GF-D8 (cell line): ENCODE measurements at regions not wholly inside any gene's neighbourhood (a gene's known extent, or its start where the extent isn't known, plus 50 kb on each side); places are given as distances from the start of the nearest gene placed in this dataset.
"Not testable (repeated sequence)": the region's sequence is repeated elsewhere in the genome, so short reads cannot be mapped to it uniquely, and the experiment has no call there.

Experiments
- DNase-seq: peaks from one replicate; lab custom pipeline; 2025; lab: John Stamatoyannopoulos, UW

GRCh38 chr5:163789870-163790269, 284.5 kb downstream of the MAT2B start:
- DNase-seq = no peak

DNA sequence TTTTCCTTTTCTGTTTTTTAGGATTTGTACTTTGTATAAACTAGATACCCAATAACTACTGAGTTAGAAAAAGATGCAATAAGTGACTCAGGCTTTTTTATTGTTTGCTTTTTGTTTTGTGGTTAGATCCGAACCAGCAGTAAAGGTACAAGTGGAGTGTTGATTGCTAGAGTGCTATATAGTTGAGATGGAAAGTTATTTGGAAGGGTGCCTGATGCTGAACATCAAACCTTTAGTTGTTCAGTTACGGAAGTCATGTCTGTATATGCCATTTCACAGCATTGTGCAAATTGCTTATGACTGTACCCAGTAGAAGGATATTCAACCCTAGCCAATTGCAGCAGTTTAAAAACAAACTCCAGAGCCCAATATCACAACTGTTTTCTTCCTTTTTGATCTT, 285.1 kb downstream of the MAT2B start:
- DNase-seq = no peak

DNA sequence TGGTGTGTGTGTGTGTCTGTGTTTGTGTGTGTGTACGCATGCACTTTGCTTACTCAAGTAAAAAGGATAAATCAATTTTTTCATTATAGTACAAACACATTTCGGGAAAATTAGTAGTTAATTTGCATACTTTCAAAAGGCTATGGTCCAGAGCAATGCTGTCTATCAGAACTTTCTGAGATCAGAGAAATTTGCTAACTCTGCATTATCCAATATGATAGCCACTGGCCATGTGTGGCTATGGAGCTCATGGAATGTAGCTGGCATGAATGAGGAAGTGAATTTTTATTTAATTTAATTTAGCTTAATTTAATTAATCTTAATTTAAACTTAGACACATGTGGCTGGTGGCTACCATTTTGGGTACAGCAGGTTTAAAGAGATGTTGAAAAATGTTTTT, 289.6 kb downstream of the MAT2B start:
- DNase-seq = no peak

DNA sequence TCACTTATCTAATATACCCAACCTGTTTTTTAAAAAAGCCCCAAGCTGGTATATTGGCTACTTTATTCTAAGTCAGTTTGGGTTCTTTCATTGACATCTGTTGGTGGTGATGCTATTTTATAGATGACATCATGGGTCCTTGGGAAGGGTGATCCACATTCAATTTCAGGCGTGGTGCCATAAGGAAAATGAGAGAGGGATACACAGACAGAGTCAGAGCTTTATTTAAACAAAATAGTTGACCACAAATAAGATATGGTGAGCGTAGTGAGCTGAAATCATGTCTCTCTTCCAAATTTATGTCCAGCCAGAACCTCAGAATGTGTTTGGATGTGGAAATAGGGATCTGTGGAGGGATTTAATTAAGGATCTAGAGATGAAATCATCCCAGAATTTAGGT, 302.4 kb downstream of the MAT2B start:
- no peak for DNase-seq

- no peak for DNase-seq
These were observed 304.1 kb downstream of the MAT2B start for GRCh38 chr5:163809473-163809872.

GRCh38 chr5:163813900-163814299, 308.5 kb downstream of the MAT2B start:
- no peak for DNase-seq

DNA sequence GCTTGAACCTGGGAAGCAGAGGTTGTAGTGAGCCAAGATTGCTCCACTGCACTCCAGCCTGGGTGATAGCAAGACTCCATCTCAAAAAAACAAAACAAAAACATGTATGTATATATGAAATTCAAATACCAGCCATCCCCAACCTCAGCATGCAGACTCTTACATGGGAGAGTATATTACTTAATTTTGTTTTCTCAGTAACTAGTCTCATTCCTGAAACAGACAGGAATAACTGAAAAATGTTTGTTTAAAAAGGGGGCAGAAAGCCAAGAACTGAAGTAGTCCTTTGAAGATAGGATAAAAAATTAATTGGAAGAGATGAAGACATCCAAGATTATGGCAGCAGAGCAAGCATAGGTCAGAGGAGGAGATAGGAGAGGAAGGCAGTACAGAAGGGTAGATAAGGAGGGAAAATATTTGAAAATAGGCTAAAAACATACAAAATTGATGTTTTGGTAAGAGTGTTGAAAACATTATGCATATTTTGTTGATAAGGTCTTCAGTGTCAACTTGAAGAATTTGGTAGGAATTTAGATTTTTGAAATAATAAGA, 309.9 kb downstream of the MAT2B start:
- no peak for DNase-seq

DNA sequence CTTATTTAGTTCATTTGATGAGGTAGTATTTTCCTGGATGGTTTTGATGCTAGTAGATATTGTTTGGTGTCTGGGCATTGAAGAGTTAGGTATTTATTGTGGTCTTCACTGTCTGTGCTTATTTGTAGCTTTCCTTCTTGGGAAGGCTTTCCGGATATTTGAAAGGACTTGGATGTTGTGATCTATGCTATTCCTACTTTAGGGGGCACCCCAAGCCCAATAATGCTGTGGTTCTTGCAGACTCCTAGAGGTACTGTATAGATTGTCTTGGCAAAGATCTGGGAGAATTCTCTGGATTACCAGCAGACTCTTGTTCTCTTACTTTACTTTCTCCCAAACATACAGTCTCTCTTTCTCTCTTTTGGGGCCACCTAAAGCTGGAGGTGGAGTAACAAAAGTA, 315.7 kb downstream of the MAT2B start:
- peak; percentile 4 for DNase-seq

DNA sequence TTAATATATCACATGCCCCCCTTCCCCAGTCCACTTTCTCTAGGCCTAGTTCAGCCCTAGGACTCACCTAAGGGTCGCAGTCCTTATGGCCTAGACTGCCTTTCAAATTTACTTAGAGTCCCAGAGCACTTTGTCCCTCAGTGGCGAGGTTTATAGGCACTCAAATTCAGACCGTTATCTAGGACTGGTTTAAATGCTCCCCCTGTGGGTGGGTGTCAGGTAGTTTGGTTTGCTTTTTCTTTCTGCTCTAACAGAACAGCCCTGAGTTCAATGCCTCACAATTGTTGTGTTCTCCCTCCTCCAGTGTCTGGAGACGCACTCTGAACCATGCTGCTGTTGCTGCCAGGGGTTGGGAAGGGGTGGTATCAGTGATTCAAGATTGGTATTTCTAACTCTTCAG, 317.1 kb downstream of the MAT2B start:
- DNase-seq = no peak

- no peak for DNase-seq
These were observed 320.2 kb downstream of the MAT2B start for GRCh38 chr5:163825661-163826060.

DNA sequence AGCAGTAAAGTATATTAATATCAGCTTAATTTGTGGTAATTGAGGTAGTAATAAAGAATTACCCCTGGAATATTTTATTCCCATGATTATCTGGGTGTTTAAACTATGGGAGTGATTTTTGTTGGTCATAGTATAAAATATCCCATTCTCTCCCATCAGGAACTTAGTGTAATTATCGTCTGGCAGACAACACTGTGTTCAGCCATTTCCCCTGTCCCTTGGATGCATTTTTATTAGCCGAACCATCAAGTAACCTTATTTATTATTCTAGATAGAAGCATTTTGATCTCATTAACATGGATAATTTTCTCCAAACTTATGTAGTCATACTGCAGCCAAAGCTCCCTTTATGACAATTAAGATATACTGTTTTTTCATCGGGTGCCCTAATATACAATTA, 320.8 kb downstream of the MAT2B start:
- no peak for DNase-seq

DNA sequence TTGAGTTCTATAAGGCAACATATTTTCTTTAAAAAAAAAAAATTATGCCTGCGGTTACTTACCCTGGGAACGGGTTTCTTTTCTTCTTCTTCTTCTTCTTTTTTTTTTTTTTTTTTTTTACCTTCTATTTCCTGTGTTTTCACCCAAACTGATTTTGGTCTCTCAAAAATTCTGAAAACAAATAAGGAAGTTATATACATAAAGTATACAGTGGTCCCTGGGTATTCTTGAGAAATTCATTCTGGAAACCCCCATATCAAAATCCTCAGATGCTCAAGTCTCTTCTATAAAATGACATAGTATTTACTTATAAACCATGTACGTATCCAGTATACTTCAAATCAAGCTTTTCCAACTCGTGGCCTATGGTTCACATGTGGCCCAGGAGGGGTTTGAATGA, 326.7 kb downstream of the MAT2B start:
- DNase-seq = no peak

DNA sequence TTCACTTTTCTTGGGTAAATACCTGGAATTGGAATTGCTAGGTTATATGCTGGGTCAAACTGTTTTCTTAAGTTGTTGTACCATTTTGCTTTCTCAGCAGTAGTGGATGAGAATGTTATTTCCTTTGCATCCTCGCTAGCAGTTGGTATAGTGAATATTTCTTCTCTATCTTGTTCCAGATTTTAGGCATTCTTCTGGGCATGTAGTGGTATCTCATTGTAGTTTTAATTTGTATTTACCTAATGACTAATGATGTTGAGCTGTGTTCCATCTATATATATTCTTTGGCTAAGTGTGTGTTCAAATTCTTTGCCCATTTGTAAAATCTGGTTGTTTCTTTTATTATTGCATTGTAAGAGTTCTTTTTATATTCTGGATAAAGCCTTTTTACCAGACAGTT, 333.3 kb downstream of the MAT2B start:
- no peak for DNase-seq

DNA sequence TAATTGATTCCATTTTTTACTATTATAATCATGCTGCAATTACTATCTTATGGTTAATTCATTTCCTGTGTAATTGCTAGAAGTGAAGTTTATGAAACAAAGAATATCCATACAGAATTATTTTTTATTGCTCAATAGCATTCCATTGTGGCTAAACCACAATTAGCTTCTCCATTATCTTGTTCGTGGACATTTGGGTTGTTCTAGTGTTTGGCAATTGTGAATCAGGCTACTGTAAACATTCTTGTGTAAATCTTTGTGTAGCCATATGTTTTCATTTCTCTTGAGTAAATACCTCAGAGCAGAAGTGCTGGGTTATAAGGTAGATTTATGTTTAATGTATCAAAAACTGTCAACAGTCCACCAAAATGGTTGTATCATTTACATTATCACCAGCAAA, 341.1 kb downstream of the MAT2B start:
- no peak for DNase-seq

GRCh38 chr5:163855754-163856153, 350.3 kb downstream of the MAT2B start:
- no peak for DNase-seq

GRCh38 chr5:163861670-163862069, 356.3 kb downstream of the MAT2B start:
- DNase-seq = no peak

DNA sequence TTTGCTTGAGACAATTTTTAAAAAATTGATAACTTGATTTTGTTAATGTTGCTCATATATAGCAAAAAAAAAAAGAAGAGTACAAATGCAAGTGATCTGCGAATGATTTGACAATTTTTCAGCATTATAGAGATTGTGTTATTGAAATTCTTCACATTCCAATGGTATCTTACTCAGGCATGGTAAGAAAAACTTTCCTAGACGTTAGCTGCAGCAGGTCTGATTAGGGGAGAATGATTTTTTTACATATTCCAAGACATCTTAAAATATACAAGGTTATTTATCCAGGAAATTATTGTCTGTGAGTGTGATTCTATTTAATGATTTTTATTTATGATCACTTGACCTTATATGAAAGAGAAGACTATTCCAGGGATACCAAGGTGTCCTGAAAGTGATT, 361.9 kb downstream of the MAT2B start:
- no peak for DNase-seq

- DNase-seq = no peak
These were observed 362.3 kb downstream of the MAT2B start for GRCh38 chr5:163867738-163868137.

GRCh38 chr5:163869581-163869980, 364.2 kb downstream of the MAT2B start:
- DNase-seq = no peak

GRCh38 chr5:163870441-163870840, 365.0 kb downstream of the MAT2B start:
- DNase-seq = no peak

GRCh38 chr5:163874431-163874830, 369.0 kb downstream of the MAT2B start:
- DNase-seq = no peak

DNA sequence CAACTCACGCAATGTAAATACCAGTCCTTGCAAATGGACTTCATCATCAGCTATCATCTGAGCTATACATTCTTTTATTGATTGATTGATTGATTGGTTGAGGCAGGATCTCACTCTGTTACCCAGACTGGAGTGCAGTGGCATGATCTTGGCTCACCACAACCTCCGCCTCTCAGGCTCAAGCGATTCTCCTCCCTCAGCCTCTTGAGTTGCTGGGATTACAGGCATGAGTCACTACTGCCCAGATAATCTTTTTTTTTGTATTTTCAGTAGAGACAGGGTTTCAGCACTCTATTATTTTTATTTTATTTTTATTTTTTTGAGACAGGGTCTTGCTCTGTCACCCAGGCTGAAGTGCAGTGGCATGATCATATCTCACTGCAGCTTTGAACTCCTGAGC, 369.5 kb downstream of the MAT2B start:
- DNase-seq = not testable (repeated sequence)

GRCh38 chr5:163877865-163878264, 372.4 kb downstream of the MAT2B start:
- no peak for DNase-seq

DNA sequence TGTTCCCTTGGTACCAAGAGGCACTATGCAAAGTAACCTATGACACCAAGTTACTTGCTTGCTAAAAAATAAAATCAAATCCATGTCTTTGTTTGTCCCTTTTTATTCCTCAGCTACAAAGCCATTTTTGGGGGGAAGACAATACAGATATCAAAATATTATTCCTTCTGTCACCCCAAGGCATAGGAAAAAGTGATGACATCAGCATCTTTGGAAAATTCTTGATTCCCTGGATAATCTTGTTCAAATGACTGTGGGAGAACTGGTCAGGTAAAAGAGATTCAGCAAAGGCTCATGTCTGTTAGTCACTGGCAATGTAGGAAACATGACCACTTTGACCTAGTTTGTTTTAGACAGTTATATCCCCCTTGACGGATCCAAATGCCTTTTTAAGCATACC, 373.1 kb downstream of the MAT2B start:
- no peak for DNase-seq

DNA sequence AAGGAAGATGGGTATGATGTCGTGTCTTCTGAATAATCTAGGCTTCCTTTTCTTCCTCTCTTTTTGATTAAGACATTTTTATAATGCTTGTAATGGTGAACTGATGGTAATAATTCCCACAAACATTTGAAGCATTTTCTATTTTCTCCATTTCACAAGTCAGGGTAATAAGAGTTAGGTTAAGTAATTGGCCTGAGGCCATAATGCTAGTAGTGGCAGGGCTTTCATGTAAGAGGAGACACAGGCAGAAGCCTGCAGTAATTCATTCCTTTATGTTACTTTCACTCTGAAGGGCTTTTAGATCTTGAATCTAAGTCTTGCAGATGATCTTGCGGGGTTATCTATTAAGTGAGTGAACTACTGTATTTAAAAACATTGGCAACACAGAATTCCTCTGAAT, 374.9 kb downstream of the MAT2B start:
- DNase-seq = no peak
